GM23248 (cell line): ENCODE measurements at regions not wholly inside any gene's neighbourhood (a gene's known extent, or its start where the extent isn't known, plus 50 kb on each side); places are given as distances from the start of the nearest gene placed in this dataset.

Experiments used
- DNase-seq: peaks from one replicate; pipeline ENCODE4 v3.0.0-alpha.2; 2015
- H2AFZ ChIP-seq: fragments of 200-600 bp; sonication (generic); 2 replicates; pipeline ENCODE4 v1.6.1; 2016; ENCODE audit warnings: antibody characterized with exemption
- H3F3A ChIP-seq: fragments of 200-600 bp; sonication (generic); 2 replicates; pipeline ENCODE4 v1.6.1; 2016; ENCODE audit warnings: mild to moderate bottlenecking, antibody characterized with exemption, mixed run types; ENCODE audit not compliant: insufficient read depth
- H3K27ac ChIP-seq: fragments of 200-600 bp; sonication (generic); 2 replicates; pipeline ENCODE4 v1.5.1; 2016; ENCODE audit warnings: mild to moderate bottlenecking
- H3K27me3 ChIP-seq: fragments of 200-600 bp; sonication (generic); replicated peaks from 2 replicates; pipeline ENCODE4 v1.6.1; 2016; ENCODE audit warnings: mild to moderate bottlenecking; ENCODE audit not compliant: insufficient read depth
- H3K36me3 ChIP-seq: fragments of 200-600 bp; sonication (generic); 2 replicates; pipeline ENCODE4 v1.6.1; 2016; ENCODE audit warnings: low read depth, mild to moderate bottlenecking
- H3K4me1 ChIP-seq: fragments of 200-600 bp; sonication (generic); 2 replicates; pipeline ENCODE4 v1.6.1; 2016; ENCODE audit warnings: mild to moderate bottlenecking; ENCODE audit not compliant: insufficient read depth
- H3K4me2 ChIP-seq: fragments of 200-600 bp; sonication (generic); one replicate; pipeline ENCODE4 v1.6.1; 2016; ENCODE audit warnings: mild to moderate bottlenecking; ENCODE audit not compliant: unreplicated experiment
- H3K4me3 ChIP-seq: fragments of 200-600 bp; sonication (generic); 2 replicates; pipeline ENCODE4 v1.5.1; 2016; ENCODE audit warnings: mild to moderate bottlenecking
- H3K79me2 ChIP-seq: fragments of 200-600 bp; sonication (generic); 2 replicates; pipeline ENCODE4 v1.6.1; 2016; ENCODE audit warnings: mild to moderate bottlenecking; ENCODE audit not compliant: insufficient read depth
- H3K9ac ChIP-seq: fragments of 200-600 bp; sonication (generic); 2 replicates; pipeline ENCODE4 v1.6.1; 2016; ENCODE audit warnings: mild to moderate bottlenecking
- H3K9me2 ChIP-seq: fragments of 200-600 bp; sonication (generic); 2 replicates; pipeline ENCODE4 v1.6.1; 2016; ENCODE audit warnings: mixed run types, mild to moderate bottlenecking, moderate library complexity; ENCODE audit not compliant: insufficient read depth
- H3K9me3 ChIP-seq: fragments of 200-600 bp; sonication (generic); one replicate; pipeline ENCODE4 v1.6.1; 2017; ENCODE audit warnings: low read depth
- H4K20me1 ChIP-seq: fragments of 200-600 bp; sonication (generic); 2 replicates; pipeline ENCODE4 v1.6.0; 2016; ENCODE audit not compliant: insufficient read depth
- EZH2 ChIP-seq: fragments of 200-600 bp; sonication (generic); IDR thresholded peaks from 2 replicates; pipeline ENCODE4 v1.6.1; 2018; ENCODE audit warnings: antibody characterized with exemption, mild to moderate bottlenecking; ENCODE audit not compliant: insufficient read depth, poor library complexity, severe bottlenecking
- EZH2phosphoT487 ChIP-seq: fragments of 200-600 bp; sonication (generic); IDR thresholded peaks from 2 replicates; pipeline ENCODE4 v1.6.1; 2018; ENCODE audit warnings: antibody characterized with exemption, moderate library complexity, mild to moderate bottlenecking, low read depth; ENCODE audit not compliant: insufficient read depth
- WGBS, 2 experiments: methylation state at CpG; one replicate each; pipeline ENCODE4 v1.1.6; 2015 to 2017; ENCODE audit warnings: low lambda C conversion rate in 2 of 2, low coverage in 1 of 2; ENCODE audit errors: missing lambda C conversion rate in 2 of 2; 5-methylcytosine and 5-hydroxymethylcytosine counted together
- in situ Hi-C: fragments of 300-500 bp; cut with MboI; formaldehyde crosslinking; loops from 2 replicates; pipeline ENCODE4 v1.15.0; 2020

DNA sequence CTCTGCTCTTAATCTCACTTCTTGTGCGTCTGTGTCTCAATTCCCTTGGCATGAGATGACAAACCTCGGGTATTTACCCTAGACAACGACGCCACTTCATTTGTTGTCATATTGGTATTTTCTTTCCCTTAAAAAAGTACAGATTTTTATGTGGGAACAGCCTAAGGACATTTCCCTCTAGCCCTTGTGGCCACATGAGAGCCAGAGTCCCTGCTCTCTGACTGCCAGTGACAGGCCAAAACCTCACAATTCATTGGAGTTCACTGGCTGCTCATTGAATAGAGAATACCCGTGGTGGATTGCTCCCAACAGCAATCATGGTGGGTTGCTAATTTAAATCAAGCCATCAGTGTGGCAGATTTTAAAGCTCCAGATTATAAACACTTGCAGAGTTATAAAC is 191.3 kb upstream of the FAM3C start:
- in situ Hi-C loops, result loop anchor here (25.0 kb wide), 1 partner anchor 400 kb away; no protein-coding TSS in a partner anchor
- Histone ChIP-seq H3K9ac (no peak overlapping the region), H2AFZ (no peak overlapping the region), H3K79me2 (no peaks in the 10 kb centered on the region), H3K36me3 (no peaks in the 10 kb centered on the region), H3K4me2 (no peak overlapping the region), H3K9me2 (no peaks in the 10 kb centered on the region), H3K27me3 (peaks cover 4% of the 10 kb centered on the region; the same call in 1 of the 2 replicates), H3K4me3 (no peak overlapping the region), H3K9me3 (no peaks in the 10 kb centered on the region), H3K27ac (no peak overlapping the region), H3K4me1 (no peaks in the 10 kb centered on the region), H3F3A (no peaks in the 10 kb centered on the region), H4K20me1 (no peaks in the 10 kb centered on the region)
- TF ChIP-seq EZH2, result no peak
- WGBS, 2 experiments, result 52 to 54% methylated on average over 5 of the region's 5 CpGs
- DNase-seq, result no peak

DNA sequence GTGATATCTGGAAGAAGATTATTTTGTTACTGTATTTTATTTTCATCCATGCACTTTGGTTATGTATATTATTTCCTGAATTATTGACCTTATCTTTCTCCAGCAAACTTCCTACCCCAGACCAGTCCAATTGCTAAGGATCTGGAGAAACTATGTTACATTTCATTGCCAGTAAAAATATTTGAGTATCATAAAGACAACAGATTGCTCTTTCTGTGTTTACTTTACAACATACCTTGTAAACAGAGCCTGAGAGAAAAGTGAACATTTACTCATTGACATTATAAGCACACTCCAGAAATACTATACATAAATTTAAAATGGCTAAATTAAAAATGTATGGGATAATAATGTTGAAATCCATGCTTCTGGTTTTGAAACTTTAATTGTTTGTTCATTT is 186.2 kb upstream of the FAM3C start:
- no peaks in the 10 kb centered on the region for H3K79me2 ChIP-seq
- H3K4me1 ChIP-seq, result no peaks in the 10 kb centered on the region
- H3K4me3 ChIP-seq, result no peak overlapping the region
- H3K4me2 ChIP-seq, result no peak overlapping the region
- no peaks in the 10 kb centered on the region for H3K9me3 ChIP-seq
- no peak overlapping the region for H2AFZ ChIP-seq
- H3K36me3 ChIP-seq, result no peaks in the 10 kb centered on the region
- H3K9me2 ChIP-seq, result no peaks in the 10 kb centered on the region
- H3K27ac ChIP-seq, result no peak overlapping the region
- H4K20me1 ChIP-seq, result no peaks in the 10 kb centered on the region
- no peak overlapping the region for H3K9ac ChIP-seq
- H3K27me3 ChIP-seq, result peaks cover 14% of the 10 kb centered on the region; the same call in 1 of the 2 replicates
- in situ Hi-C loops, result loop anchor here (25.0 kb wide), 1 partner anchor 405 kb away; no protein-coding TSS in a partner anchor
- no peak for DNase-seq
- no peak for TF ChIP-seq EZH2
- no peak for TF ChIP-seq EZH2phosphoT487
- no peaks in the 10 kb centered on the region for H3F3A ChIP-seq

DNA sequence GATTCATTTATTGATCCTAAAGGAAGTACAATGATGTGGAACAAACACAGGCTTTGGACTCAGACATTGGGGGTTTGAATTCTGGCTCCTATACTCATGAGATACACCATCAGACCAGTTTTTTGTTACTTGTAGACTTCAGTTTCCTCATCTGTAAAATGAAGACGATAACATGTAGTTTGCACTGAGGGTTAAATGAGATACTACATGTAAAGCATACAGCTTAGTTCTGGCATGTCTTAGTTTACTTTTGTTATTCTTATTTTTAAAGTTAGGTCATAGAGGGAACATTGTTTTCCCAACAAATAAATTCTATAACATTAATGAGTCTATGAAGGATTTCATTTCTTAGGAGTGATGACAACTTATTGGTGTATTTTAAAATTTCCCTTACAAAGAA is 183.5 kb upstream of the FAM3C start:
- H4K20me1 ChIP-seq, result no peaks in the 10 kb centered on the region
- H3F3A ChIP-seq, result no peaks in the 10 kb centered on the region
- no peak for DNase-seq
- no peaks in the 10 kb centered on the region for H3K9me3 ChIP-seq
- H3K27me3 ChIP-seq, result peaks cover 14% of the 10 kb centered on the region; the same call in 1 of the 2 replicates
- no peaks in the 10 kb centered on the region for H3K9me2 ChIP-seq
- in situ Hi-C loops, result loop anchor here (25.0 kb wide), 1 partner anchor 408 kb away; no protein-coding TSS in a partner anchor
- no peak overlapping the region for H3K9ac ChIP-seq
- TF ChIP-seq EZH2 (no peak), EZH2phosphoT487 (no peak)
- no peak overlapping the region for H3K4me2 ChIP-seq
- no peak overlapping the region for H3K27ac ChIP-seq
- H3K79me2 ChIP-seq, result no peaks in the 10 kb centered on the region
- no peaks in the 10 kb centered on the region for H3K4me1 ChIP-seq
- H3K4me3 ChIP-seq, result no peak overlapping the region
- WGBS, 2 experiments, result 48 to 51% methylated on average over 1 of the region's 1 CpG
- H2AFZ ChIP-seq, result no peak overlapping the region
- H3K36me3 ChIP-seq, result no peaks in the 10 kb centered on the region

DNA sequence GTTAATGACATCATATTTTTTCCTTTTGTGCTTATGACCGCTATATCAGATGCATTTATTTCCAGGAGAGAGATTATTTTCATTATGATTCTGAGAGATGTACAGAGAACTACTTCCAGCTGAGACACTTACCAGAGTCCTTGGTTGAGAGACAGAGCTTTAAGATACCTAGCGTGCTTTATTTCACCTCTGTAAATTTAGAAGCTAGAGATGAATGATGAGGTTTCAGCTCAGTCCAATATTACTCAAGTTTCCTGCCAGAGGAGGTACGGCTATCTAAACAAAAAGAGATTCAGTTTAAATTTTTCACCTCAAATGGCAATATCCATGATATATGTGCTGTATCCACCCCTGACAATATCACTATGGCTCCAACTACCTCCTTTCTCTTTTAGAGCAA is 182.6 kb upstream of the FAM3C start:
- Histone ChIP-seq H3F3A (no peaks in the 10 kb centered on the region), H3K9ac (no peak overlapping the region), H3K9me2 (no peaks in the 10 kb centered on the region), H3K36me3 (no peaks in the 10 kb centered on the region), H3K27ac (no peak overlapping the region), H3K4me2 (no peak overlapping the region), H3K27me3 (peaks cover 14% of the 10 kb centered on the region; the same call in 1 of the 2 replicates), H2AFZ (no peak overlapping the region), H3K79me2 (no peaks in the 10 kb centered on the region), H4K20me1 (no peaks in the 10 kb centered on the region), H3K9me3 (no peaks in the 10 kb centered on the region), H3K4me3 (no peak overlapping the region), H3K4me1 (no peaks in the 10 kb centered on the region)
- no peak for TF ChIP-seq EZH2
- in situ Hi-C loops, result loop anchor here (25.0 kb wide), 1 partner anchor 409 kb away; no protein-coding TSS in a partner anchor
- DNase-seq, result no peak
- WGBS, 2 experiments, result 47 to 48% methylated on average over 3 of the region's 3 CpGs
